Activated B cell treated with CpG ODN at 0.5 μM for 24 hours (primary cell): ENCODE measurements at regions not wholly inside any gene's neighbourhood (a gene's known extent, or its start where the extent isn't known, plus 50 kb on each side); places are given as distances from the start of the nearest gene placed in this dataset.

Source experiments
- ATAC-seq: fragments of 200-7000 bp; cut with Tn5 transposase; one replicate; pipeline ENCODE4 v1.10.0; 2021; ENCODE audit warnings: low read depth, mild to moderate bottlenecking, moderate library complexity
- CTCF ChIA-PET: fragments of 350-600 bp; sonication (Branson Sonifier 250); formaldehyde crosslinking; loops from one replicate; lab custom pipeline; 2021; ENCODE audit warnings: antibody characterized with exemption; lab: Charles Lee
- POLR2A ChIA-PET: fragments of 350-600 bp; sonication (Branson Sonifier 250); formaldehyde crosslinking; loops from one replicate; lab custom pipeline; 2021; ENCODE audit warnings: antibody characterized with exemption; lab: Charles Lee
- DNase-seq: peaks from one replicate; pipeline ENCODE4 v3.0.0; 2022
- H3K27ac Mint-ChIP-seq: one replicate; pipeline ENCODE4 v1.8.0; 2020; ENCODE audit warnings: mixed read lengths
- H3K27me3 Mint-ChIP-seq: one replicate; pipeline ENCODE4 v1.8.0; 2021; ENCODE audit warnings: mixed read lengths
- H3K36me3 Mint-ChIP-seq: one replicate; pipeline ENCODE4 v1.8.0; 2021; ENCODE audit warnings: low read depth, mixed read lengths
- H3K4me1 Mint-ChIP-seq: one replicate; pipeline ENCODE4 v1.8.0; 2021; ENCODE audit warnings: mixed read lengths
- H3K4me3 Mint-ChIP-seq: one replicate; pipeline ENCODE4 v1.8.0; 2020; ENCODE audit warnings: mild to moderate bottlenecking, mixed read lengths
- H3K9me3 Mint-ChIP-seq: one replicate; pipeline ENCODE4 v1.8.0; 2020; ENCODE audit warnings: mixed read lengths
- intact Hi-C: fragments of 100-400 bp; cut with micrococcal nuclease; formaldehyde crosslinking; loops from one replicate; pipeline ENCODE4 v1.15.1; 2024
- TF ChIP-seq, protein P1 (sequence below): fragments of 200-600 bp; IDR thresholded peaks from one replicate; pipeline ENCODE4 v1.8.0; 2022; ENCODE audit warnings: antibody characterized with exemption, mild to moderate bottlenecking

DNA sequence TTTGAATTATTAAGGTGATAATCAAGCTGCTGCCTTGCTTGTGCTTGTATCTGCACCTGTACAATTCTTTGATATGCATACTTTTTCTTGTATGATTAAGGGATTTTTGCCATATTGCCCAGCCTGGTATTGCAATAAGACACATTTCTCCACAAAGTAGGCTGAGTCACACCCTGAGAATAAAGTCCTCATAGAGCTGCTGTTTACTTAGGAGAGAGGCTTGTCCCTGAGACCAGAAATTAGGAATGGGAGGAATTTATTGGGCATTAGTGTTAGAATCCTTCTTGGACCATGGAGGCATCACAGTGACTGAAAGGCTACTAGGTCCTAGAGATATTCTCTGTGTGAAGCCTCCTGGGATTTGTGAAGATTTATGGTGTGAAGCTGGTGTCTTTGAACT lies 506.8 kb upstream of the FBXO33 start:
- intact Hi-C loops, result no loop called here
- H3K4me1 Mint-ChIP-seq, result no peaks in the 10 kb centered on the region
- H3K9me3 Mint-ChIP-seq, result no peaks in the 10 kb centered on the region
- H3K27me3 Mint-ChIP-seq, result no peaks in the 10 kb centered on the region
- CTCF ChIA-PET, result no interaction called here
- no peaks in the 10 kb centered on the region for H3K36me3 Mint-ChIP-seq
- no peak overlapping the region for H3K4me3 Mint-ChIP-seq
- no peak for DNase-seq
- TF ChIP-seq, protein P1, sequence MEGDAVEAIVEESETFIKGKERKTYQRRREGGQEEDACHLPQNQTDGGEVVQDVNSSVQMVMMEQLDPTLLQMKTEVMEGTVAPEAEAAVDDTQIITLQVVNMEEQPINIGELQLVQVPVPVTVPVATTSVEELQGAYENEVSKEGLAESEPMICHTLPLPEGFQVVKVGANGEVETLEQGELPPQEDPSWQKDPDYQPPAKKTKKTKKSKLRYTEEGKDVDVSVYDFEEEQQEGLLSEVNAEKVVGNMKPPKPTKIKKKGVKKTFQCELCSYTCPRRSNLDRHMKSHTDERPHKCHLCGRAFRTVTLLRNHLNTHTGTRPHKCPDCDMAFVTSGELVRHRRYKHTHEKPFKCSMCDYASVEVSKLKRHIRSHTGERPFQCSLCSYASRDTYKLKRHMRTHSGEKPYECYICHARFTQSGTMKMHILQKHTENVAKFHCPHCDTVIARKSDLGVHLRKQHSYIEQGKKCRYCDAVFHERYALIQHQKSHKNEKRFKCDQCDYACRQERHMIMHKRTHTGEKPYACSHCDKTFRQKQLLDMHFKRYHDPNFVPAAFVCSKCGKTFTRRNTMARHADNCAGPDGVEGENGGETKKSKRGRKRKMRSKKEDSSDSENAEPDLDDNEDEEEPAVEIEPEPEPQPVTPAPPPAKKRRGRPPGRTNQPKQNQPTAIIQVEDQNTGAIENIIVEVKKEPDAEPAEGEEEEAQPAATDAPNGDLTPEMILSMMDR, result no peak
- no peak overlapping the region for H3K27ac Mint-ChIP-seq
- ATAC-seq, result no peak
- POLR2A ChIA-PET, result no interaction called here

DNA sequence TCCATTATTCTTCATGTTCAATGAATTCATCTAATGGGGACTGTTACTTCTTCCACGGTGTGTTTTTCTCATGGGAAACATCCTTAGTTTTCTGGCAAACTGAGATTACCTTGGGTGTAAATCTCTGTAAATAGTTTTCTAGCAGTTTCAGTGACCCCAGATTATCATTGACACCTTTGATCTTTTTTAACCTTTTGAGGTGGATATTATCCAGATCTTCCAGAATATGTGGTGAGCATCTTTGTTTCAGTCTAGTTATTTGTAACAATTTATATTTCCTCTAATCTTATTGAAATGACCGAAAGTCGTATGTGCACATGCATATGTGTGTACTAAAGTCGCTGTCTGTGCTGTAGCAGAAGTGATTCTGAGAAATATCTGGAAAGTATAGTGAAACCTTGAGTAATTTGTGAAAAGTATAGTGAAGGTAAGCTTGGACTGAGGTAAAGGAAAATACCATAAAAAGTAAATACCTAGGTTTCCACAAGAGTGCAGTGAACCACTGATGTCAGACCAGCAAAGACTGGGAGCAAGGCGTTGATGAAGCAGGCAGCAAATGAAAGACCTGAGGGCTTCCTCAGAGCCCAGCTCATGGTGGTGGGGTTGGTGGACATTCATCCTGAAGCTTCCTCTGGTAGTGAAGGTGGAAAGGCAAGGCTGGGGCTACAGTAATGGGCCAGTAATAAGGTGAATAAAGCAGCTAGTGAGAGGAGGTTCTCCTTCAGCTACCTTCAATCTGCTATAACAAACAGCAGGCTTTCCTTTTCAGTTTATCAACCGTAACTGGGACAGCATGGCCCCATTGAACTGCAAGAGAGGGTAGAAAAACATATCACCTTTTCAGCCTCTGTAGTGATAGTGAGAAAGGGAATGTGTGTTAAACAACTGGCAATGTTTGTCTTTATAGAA lies 480.2 kb upstream of the FBXO33 start:
- intact Hi-C loops, result no loop called here
- H3K27ac Mint-ChIP-seq, result no peak overlapping the region
- DNase-seq (no peak), ATAC-seq (no peak)
- POLR2A ChIA-PET, result no interaction called here
- H3K4me1 Mint-ChIP-seq, result no peaks in the 10 kb centered on the region
- H3K4me3 Mint-ChIP-seq, result no peak overlapping the region
- CTCF ChIA-PET, result no interaction called here
- H3K27me3 Mint-ChIP-seq, result no peaks in the 10 kb centered on the region
- H3K36me3 Mint-ChIP-seq, result no peaks in the 10 kb centered on the region
- TF ChIP-seq, protein P1, result no peak
- H3K9me3 Mint-ChIP-seq, result no peaks in the 10 kb centered on the region

DNA sequence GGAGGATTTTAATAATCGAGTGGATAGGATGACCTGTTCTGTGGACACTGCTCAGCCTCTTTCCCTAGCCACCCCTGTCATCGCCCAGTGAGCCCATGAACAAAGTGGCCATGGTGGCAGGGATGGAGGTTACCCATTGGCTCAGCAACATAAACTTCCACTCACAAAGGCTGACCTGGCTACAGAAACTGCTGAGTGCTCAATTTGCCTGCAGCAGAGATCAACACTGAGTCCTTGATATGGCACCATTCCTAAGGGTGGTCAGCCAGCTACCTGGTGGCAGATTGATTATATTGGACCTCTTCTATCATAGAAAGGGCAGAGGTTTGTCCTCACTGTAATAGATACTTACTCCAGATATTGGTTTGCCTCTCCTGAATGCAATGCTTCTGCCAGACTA lies 465.4 kb upstream of the FBXO33 start:
- TF ChIP-seq, protein P1, result no peak
- ChIA-PET POLR2A (no interaction called here), CTCF (no interaction called here)
- Mint-ChIP-seq H3K4me1 (no peaks in the 10 kb centered on the region), H3K9me3 (peaks cover 8% of the 10 kb centered on the region), H3K27me3 (no peaks in the 10 kb centered on the region), H3K27ac (no peak overlapping the region), H3K36me3 (no peaks in the 10 kb centered on the region), H3K4me3 (no peak overlapping the region)
- DNase-seq (no peak), ATAC-seq (no peak)
- intact Hi-C loops, result no loop called here

DNA sequence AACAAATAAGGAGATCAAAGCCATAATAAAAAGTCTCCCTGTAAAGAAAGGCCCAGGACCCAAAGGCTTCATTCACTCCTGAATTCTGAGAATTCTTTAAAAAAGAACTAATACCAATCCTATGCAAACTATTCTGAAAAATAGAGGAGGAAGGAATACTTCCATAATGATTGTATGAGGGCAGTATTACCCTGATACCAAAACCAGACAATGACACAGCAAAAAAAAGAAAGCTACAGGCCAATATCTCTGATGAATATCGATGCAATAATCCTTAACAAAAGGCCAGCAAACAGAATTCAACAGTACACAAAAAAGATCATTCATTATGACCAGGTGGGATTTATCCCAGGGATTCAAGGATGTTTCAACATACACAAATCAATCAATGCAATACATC lies 457.8 kb upstream of the FBXO33 start:
- no peak overlapping the region for H3K4me3 Mint-ChIP-seq
- H3K27me3 Mint-ChIP-seq, result no peaks in the 10 kb centered on the region
- ChIA-PET CTCF (no interaction called here), POLR2A (no interaction called here)
- H3K9me3 Mint-ChIP-seq, result peaks cover 12% of the 10 kb centered on the region
- no peaks in the 10 kb centered on the region for H3K4me1 Mint-ChIP-seq
- intact Hi-C loops, result no loop called here
- TF ChIP-seq, protein P1, result no peak
- H3K36me3 Mint-ChIP-seq, result no peaks in the 10 kb centered on the region
- DNase-seq (no peak), ATAC-seq (no peak)
- H3K27ac Mint-ChIP-seq, result no peak overlapping the region

- H3K9me3 Mint-ChIP-seq, result peaks cover 7% of the 10 kb centered on the region
- TF ChIP-seq, protein P1, result no peak
- intact Hi-C loops, result no loop called here
- ChIA-PET CTCF (no interaction called here), POLR2A (no interaction called here)
- H3K36me3 Mint-ChIP-seq, result no peaks in the 10 kb centered on the region
- no peak for DNase-seq
- no peaks in the 10 kb centered on the region for H3K4me1 Mint-ChIP-seq
- no peak overlapping the region for H3K4me3 Mint-ChIP-seq
- no peak for ATAC-seq
- H3K27ac Mint-ChIP-seq, result no peak overlapping the region
- no peaks in the 10 kb centered on the region for H3K27me3 Mint-ChIP-seq
Observed at GRCh38 chr14:39884091-39884490, 451.9 kb upstream of the FBXO33 start.
